ENCODE measurements at regions not wholly inside any gene's neighbourhood (a gene's known extent, or its start where the extent isn't known, plus 50 kb on each side); places are given as distances from the start of the nearest gene placed in this dataset.

DNA sequence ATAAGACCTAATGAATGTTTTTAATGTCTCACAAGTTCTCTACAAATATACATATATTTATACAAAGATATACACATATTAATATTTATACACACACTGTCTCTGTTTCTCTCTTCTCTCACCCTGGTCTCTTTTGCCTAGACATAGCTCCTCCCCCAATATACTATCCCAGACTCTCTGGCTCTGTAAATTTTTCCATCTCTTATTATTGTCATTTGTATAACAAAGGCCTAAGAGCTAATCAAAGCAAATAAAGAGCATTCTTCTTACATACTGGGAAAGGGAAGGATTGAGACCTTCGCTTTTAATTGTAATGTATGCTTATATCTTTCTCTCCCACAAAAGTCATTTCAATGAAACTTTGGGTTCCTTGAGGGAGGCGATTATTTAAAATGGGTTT lies 318.1 kb downstream of the ADAMTS20 start:
- TF ChIP-seq, protein P1, sequence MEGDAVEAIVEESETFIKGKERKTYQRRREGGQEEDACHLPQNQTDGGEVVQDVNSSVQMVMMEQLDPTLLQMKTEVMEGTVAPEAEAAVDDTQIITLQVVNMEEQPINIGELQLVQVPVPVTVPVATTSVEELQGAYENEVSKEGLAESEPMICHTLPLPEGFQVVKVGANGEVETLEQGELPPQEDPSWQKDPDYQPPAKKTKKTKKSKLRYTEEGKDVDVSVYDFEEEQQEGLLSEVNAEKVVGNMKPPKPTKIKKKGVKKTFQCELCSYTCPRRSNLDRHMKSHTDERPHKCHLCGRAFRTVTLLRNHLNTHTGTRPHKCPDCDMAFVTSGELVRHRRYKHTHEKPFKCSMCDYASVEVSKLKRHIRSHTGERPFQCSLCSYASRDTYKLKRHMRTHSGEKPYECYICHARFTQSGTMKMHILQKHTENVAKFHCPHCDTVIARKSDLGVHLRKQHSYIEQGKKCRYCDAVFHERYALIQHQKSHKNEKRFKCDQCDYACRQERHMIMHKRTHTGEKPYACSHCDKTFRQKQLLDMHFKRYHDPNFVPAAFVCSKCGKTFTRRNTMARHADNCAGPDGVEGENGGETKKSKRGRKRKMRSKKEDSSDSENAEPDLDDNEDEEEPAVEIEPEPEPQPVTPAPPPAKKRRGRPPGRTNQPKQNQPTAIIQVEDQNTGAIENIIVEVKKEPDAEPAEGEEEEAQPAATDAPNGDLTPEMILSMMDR (IDR thresholded peaks at IDR 0.05 in 4 of 5, conservative IDR thresholded peaks at IDR 0.05 in 1 of 5), result no peak
- TF ChIP-seq POLR2A (IDR thresholded peaks at IDR 0.05), result no peak
